Neural cell (in vitro differentiated cells): ENCODE measurements at regions not wholly inside any gene's neighbourhood (a gene's known extent, or its start where the extent isn't known, plus 50 kb on each side); places are given as distances from the start of the nearest gene placed in this dataset.

ENCODE experiments used
- EP300 ChIP-seq: fragments of 450-650 bp; conservative IDR thresholded peaks from 2 replicates; pipeline ENCODE4 v1.6.1; 2014; ENCODE audit warnings: antibody characterized with exemption, mild to moderate bottlenecking, moderate library complexity; ENCODE audit not compliant: poor library complexity, severe bottlenecking
- EZH2 ChIP-seq: fragments of 200-600, 300-800 bp; shearing (Covaris generic), sonication (generic); IDR thresholded peaks from 2 replicates; pipeline ENCODE4 v1.6.1; 2014; ENCODE audit warnings: antibody characterized with exemption, low read length, borderline replicate concordance, mild to moderate bottlenecking; ENCODE audit not compliant: insufficient read depth, poor library complexity, severe bottlenecking
- MXI1 ChIP-seq: fragments of 450-650 bp; conservative IDR thresholded peaks from 2 replicates; pipeline ENCODE4 v1.6.1; 2014; ENCODE audit warnings: antibody characterized with exemption, mild to moderate bottlenecking; ENCODE audit not compliant: poor library complexity, severe bottlenecking
- POLR2AphosphoS5 ChIP-seq: IDR thresholded peaks from 2 replicates; pipeline ENCODE4 v1.6.1; 2012
- RAD21 ChIP-seq: fragments of 450-650 bp; conservative IDR thresholded peaks from 2 replicates; pipeline ENCODE4 v1.6.1; 2014; ENCODE audit warnings: antibody characterized with exemption, mild to moderate bottlenecking, moderate library complexity
- REST ChIP-seq: IDR thresholded peaks from 2 replicates; pipeline ENCODE4 v1.6.1; 2012; ENCODE audit warnings: borderline replicate concordance
- SMC3 ChIP-seq: fragments of 450-650 bp; conservative IDR thresholded peaks from 2 replicates; pipeline ENCODE4 v1.6.1; 2014; ENCODE audit warnings: antibody characterized with exemption, mild to moderate bottlenecking, moderate library complexity; ENCODE audit not compliant: poor library complexity
- TAF1 ChIP-seq: IDR thresholded peaks from 2 replicates; pipeline ENCODE4 v1.6.1; 2012; ENCODE audit warnings: low read depth
- TF ChIP-seq, protein P1 (sequence below): fragments of 450-650 bp; IDR thresholded peaks from 2 replicates; pipeline ENCODE4 v1.5.1; 2014; ENCODE audit warnings: antibody characterized with exemption, mild to moderate bottlenecking, moderate library complexity; ENCODE audit not compliant: poor library complexity, severe bottlenecking

GRCh38 chr2:18301421-18302139 lies 258.9 kb downstream of the RDH14 start:
- TF ChIP-seq, protein P1, sequence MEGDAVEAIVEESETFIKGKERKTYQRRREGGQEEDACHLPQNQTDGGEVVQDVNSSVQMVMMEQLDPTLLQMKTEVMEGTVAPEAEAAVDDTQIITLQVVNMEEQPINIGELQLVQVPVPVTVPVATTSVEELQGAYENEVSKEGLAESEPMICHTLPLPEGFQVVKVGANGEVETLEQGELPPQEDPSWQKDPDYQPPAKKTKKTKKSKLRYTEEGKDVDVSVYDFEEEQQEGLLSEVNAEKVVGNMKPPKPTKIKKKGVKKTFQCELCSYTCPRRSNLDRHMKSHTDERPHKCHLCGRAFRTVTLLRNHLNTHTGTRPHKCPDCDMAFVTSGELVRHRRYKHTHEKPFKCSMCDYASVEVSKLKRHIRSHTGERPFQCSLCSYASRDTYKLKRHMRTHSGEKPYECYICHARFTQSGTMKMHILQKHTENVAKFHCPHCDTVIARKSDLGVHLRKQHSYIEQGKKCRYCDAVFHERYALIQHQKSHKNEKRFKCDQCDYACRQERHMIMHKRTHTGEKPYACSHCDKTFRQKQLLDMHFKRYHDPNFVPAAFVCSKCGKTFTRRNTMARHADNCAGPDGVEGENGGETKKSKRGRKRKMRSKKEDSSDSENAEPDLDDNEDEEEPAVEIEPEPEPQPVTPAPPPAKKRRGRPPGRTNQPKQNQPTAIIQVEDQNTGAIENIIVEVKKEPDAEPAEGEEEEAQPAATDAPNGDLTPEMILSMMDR: no peak
- TF ChIP-seq POLR2AphosphoS5 (no peak), REST (no peak), MXI1 (no peak), EZH2 (no peak), SMC3 (no peak), EP300 (no peak), RAD21 (no peak), TAF1 (no peak)
